Islet precursor cell (in vitro differentiated cells): ENCODE measurements at regions not wholly inside any gene's neighbourhood (a gene's known extent, or its start where the extent isn't known, plus 50 kb on each side); places are given as distances from the start of the nearest gene placed in this dataset.

Experiments
- DNase-seq: peaks from one replicate; pipeline ENCODE4 v3.0.0-alpha.2; 2018

DNA sequence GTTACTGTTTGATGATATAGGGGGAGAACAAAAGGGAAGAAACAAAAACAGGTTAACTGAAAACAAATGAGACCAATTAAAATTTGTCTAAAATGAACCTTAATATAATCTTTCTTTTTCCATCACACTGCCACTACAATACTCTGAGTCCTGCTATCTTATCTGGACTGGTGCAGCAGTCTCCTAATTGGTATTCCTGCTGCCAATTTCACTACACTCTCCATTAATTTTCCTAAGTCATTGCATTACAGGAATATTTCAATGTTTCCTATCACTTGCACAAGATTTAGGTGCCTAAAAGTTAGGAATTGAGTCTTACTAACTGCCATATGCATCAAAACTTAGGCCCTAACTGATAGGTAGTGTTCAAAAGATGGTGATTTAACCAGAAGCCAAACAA, 884.9 kb upstream of the MGAT4C start:
- DNase-seq, result no peak

DNA sequence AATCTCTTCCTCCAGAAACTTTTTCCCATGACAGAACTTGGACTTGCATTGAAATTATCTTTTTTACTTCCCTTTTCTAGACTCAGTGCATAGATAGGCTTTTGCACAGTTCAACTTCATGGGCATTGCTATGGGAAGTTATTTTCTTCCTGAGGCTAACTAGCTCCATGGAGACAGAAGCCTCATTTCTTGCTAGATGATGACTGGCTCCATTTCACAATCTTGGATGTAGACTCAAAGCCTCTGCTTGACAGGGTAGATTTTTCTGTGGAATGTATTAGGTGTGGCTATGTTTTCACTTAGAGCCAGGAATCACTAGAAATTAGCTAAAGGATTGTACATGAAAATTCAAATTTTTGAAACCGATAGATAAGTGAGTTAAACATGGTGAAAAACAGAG, 884.1 kb upstream of the MGAT4C start:
- DNase-seq, result no peak

DNA sequence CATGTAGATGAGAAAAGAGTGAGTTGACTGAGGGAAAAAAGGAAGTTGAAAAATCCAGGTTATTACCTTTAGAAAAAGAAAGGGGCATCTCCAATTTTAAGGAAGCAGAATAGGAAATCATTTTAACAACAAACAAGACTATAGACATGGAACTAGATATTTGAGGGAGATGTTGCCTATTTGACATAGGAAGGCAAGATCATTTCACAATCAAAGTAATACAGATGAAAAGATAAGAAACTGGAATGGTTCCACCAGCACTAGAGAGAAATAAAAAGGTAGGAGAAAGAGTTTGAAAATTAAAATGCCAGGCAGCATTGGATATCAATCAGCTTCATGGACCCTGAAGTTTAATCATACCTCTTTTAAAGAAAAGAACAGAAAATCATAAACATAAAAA, 881.0 kb upstream of the MGAT4C start:
- DNase-seq, result no peak

DNA sequence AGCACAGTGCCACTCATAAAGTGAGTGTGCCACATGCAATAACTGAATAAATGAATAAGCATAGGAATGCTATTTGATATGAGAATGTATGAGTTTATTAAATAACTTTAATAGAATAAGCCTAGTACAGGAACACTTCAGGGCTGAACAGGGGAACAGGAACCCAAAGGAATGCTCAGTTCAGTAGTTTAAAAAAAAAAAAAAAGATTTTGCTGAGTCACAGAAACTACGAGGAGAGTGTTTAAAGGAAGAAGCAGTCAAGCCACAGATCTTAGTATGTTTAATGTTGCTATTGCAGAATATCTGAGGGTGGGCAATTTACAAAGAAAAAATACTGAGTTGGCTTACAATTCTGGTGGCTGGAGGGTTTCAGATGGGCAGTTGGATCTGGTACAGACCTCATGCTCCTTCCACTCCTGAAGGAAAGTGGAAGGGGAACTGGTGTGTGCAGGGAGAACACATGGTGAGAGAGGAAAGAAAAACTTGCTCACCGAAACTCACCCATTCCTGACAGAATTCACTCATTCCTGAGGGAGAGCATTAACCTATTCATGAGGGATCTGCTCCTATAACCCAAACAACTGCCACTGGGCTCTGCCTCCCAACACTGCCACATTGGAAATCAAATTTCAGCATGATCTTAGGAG, 880.3 kb upstream of the MGAT4C start:
- no peak for DNase-seq

DNA sequence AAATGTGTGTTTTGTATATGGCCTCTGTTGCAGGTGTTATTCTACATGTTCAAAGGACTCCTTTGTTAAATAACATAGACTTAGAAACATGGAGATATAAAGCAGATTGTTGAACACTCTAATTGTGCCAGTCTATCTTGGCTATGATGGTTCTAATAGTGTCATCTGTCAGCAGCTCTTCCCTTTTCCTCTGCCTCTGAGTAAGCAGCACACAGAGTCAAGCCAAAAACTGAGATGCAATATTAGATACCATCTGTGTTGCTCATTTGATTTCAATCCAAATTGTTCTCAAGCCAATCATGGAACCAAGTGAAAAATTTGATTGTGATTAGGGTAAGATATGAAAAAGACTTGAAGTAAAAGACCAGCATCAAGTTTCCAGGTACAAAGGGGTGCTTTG, 871.1 kb upstream of the MGAT4C start:
- DNase-seq, result no peak

DNA sequence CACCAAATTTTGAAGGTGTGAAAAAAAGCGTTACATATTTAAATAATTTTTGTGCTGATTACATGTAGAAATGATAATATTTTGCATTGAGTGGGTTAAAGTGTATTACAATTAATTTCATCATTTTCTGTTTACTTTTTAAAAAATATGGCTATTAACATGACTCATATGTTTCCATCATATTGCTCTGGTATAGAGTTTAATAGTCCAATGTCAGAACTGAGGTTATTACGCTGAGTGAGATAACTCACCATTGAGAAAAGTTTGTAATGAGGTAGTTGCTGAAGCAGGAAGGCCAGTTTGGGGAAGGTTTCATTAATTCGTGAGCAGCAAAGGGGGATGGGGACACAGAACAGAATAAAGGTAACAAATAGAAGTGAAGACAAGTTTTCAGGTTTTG, 865.7 kb upstream of the MGAT4C start:
- no peak for DNase-seq

DNA sequence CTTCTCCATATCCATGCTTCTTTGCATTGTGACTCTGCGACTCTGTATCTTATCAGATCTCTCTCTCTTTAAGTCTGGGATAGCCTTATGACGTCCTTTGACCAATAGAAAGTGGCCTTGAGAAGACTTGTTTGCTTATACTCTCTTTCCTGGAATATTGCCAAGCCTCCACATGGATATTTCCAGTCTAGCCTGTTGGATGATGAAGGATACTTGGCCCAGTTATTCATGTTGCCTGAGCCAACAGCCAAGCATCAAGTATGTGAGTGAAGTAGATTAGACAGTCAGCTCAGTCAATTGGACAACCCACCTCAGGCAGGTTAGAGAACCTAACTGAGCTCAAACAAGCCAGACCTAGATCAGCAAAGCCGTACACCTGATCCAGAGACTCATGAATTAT, 864.2 kb upstream of the MGAT4C start:
- DNase-seq, result no peak

DNA sequence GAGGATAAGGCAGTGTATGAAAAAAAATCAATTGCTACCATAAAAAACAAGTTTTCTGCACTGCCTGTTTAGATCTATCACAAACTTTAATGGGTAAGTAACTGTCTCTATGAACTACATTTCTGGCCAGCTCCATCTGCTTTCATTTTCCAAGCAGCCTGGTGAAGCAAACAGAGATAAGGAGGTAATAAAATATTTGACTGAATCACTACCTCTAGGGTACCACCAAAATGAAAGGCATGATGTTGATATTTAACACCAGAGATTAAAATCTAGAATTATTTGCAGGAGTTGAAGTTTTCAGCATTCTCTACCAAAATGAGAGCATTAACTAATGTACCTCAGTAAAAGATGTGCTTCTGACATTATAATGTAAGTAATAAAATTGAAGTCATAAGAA, 863.5 kb upstream of the MGAT4C start:
- DNase-seq, result no peak

DNA sequence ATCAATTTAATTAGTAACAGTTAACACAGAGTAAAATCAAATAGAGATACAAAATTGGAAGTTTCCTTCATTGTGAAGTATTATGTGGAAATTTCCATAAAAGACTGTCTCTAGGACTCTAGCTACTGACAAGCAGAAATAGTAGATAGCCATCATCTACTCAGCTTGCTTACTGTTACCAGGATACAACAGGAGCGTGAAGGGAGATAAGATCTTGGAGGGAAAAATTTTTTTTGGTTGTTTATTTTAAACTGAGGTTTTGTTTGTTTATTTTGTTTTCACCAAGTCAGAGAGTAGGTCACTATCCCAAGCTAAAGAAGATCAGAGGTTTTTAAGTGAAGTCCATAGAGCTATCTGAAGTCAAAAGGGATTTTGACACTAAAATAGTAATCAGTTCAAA, 861.3 kb upstream of the MGAT4C start:
- DNase-seq, result no peak

DNA sequence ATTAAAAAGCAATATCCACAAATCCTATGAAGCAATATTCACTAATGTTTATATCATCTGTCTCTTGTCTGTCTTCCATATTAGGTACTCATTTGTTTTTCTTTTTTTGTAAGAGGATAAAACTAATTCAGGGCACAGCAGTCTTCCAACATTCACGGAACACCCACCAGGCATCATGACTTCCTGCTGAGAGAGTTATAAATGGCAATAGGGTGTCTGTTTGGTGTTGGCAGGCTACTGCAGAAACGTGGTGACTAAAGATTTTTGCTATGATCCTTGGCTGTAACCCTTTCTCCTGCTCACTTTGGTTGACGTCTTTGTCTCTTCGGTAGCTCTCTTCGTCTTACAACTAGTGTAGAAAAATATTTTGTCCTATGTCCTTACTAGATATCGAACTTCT, 860.6 kb upstream of the MGAT4C start:
- DNase-seq, result no peak

DNA sequence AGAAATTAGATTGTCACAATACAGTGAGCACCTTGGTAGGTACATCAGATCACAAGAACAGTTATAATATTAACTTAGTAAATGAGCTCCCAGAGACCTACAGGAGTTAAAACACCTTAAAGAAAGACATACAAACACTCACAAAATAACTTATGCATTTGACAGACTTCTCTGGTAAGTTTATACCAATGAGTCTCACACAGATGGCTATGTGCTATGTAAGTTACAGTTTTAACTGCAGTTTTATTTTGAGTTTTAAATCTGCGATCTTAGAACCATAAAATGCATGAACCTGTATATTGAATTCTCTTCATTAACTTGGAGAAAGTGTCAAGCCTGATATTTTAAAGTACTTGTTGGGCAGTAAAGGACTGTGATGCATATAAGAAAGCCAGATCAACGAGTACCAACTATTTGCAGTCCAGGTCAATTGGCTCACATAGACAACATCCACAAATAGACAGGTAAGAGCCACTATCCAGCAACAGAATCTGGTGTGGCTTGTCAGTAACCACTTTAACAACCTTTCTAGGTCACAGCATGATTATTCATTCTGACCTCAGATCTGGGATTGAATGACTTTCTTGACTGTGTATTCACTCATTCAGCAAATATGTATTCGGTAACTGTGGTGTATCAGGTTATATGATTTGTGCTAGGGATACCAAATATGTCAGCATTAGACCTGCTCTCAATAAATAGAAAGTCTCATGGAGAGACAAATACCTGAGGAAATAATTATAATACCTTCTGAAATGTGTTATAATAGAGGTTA, 856.6 kb upstream of the MGAT4C start:
- DNase-seq, result no peak

DNA sequence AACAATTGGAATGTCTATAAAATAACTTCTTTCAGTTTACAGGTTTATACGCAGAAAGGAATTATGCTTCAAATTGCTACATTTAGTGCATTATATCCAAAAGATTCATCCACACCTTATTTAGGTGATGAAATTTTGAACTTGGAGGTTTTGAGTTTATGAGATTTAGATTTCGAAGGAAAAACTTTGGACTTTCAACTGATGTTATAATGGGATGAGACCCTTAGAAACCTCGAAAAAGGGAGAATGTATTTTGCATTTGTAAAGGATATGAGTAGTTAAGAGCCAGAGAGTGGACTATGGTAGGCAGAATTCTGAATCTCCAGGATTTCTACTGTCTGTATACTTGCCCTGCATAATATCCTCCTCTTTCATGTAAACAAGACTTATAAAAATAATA, 851.6 kb upstream of the MGAT4C start:
- DNase-seq, result no peak

DNA sequence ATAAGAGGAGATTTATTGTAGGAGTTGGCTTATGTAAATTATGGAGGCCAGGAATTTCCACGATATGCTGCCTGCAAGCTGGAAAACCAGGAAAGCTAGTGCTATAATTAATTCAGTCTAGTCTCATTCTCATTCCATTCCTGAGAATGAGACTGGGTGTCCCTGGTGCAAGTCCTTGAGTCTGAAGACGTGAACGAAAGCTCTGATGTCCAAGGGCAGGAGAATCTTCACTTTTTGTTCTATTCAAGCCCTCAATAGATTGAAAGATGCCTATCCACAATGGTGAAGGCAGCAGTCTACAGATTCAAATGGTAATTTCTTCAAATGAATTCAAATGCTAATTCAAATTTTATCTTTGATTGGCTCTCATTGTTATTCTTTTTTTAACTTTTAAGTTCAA, 851.1 kb upstream of the MGAT4C start:
- no peak for DNase-seq

DNA sequence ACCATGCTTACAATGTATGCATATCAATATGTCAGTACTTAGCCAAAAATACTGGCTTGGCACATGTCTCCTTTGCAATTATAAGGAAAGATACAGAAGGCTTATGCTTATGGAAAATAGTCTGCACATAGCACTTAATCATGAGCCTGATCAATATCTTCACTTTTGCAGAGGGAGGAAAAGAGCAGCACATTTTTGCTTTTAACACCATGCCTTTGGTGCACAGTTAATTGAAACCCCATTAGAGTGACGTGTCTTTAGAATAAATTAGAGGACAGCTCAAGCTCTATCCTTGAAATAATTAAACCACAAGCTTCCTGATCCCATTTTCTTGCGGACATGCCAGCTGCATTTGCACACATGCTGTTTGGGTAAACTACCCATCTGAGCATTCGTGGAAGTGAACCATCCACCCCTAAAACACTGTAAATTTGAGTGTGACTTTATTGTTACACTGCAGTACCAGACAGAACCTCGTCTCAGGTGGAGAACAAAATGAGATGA, 839.9 kb upstream of the MGAT4C start:
- DNase-seq, result no peak

DNA sequence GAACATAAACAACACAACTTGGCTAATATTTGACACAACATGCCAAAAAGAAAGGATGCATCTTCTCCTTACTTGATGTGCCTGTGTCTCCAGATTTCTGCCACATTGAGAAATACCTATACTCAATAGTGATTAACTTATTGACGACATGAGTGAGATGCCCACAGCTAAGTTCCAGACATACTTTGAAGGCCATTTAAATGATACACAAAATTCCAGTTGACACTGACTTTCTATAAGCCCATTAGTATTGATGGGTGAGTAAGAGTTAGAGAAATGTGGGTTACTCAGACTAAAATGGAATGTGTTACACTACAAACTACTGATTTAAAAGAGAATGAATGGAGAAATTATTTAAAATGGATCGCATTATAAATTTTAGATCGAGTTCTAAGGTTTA, 838.2 kb upstream of the MGAT4C start:
- DNase-seq, result no peak

DNA sequence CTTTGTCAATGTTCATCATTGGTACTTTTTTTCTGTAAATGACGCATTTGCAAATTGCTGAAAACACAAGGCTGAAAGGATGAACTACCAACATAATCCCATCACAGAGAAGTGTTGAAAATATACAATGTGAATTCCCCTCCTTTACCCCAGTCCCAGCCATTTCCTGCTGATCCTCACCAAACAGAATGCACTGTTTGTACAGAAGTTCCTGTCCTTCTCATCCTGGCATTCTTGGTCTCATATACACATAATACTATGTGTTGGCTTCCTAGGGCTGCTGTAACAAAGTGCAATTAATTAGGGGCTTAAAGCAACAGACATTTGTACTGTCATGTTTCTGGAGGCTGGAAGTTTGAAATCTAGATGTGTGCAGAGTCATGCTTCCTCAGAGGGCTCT, 836.2 kb upstream of the MGAT4C start:
- DNase-seq, result no peak

DNA sequence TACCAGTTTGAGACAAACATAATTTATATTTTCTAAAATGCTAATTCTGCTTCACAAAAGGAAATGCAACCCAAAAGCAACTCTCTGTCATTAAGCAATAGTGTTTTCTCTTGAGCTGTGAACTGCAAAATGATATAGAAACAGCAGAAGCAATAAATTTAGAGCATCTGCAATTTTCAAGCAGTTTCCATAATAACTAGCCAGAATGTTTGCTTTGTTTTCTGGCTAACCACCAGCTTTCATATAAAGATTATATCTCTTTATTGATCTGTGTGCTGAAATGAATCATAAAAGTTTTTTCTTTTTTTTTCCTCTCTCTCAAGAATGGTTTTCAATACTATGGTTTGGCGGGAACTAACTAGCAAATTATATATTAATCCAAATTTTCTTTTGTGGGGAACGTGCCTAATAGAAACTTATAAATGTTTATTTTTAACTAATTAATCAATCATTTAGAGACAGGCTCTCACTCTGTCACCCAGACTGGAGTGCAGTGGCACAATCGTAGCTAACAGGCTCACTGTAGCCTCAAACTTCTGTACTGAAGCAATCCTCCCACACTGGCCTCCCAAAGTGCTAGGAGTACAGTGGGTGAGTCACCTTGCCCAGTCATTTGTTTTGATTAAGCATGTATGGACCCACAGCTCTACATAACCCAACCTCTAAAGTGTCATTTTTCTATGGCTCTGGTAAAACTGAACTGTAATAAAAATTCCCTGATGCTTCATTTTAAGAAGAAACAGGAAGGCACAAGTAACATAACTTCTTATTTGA, 830.1 kb upstream of the MGAT4C start:
- DNase-seq, result no peak

DNA sequence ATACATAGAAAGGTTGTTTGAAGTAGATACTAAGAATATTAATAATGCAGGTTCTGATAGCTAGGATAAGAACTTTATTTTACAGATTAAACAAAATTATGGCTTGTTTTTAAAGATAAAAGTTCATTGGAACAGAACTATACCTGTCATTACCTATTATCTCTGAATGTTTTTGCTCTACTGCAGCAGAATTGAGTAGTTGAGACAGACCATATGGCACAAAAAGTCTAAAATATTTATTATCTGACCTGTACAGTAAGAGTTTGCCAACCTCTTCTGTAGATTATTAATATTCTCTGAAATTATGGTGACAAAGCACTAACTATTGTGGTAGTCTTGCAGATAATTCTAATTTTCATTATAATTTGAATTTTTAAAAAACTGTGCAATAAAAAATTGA, 829.1 kb upstream of the MGAT4C start:
- DNase-seq, result no peak

DNA sequence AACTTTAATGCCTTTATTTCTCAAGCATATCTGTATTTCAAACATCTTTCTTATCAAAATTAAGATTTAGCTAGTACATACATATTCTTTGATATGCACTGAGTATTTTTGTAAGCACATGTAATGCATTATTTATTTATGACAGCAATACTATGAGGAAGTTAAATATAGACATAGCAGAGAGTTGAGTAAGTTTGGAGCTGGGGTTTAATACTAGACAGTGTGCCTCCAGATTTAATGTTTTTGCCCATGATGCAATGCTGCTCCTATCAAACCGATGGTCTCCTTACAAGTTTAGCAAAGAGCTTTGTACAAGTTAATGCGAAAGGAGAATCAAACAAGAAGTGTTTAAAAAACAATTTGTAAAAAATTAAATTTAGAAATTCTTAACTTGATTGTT, 826.6 kb upstream of the MGAT4C start:
- DNase-seq, result no peak

DNA sequence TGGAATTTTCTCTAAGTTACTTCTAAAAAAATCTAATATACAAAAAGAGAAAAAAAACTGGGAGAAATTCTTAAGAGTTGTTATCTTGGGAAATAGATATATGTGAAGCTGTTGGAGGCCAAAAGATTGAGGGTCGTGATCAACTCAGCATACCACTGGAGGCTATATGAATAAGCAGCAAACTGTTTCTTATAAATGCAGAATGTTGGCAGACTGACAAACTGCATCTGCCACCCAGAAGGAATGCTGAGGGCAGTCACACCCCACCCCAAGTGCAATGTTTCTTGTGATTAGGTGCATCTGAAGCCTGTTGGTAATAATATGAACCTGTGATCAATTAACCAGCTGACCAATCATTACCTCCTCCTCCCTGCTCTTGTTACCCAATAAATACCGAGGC, 818.6 kb upstream of the MGAT4C start:
- DNase-seq, result no peak

DNA sequence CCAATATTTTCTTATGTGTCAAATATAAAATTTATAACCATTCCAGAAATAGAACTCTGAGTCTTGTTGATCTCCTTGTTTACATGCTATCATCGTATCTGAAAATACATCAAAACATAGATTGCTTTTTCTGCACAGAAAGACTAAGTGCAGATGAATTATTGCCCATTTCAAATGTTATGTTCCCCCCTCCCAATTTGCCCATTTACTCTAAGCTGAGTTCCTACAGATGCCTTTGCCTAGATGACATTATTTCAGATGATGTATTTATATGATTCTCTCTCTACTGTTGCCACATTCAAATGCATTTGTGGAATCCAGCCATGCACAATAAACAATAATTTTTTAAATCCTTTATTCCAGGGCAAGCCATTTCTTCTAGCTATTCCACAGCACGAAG, 810.1 kb upstream of the MGAT4C start:
- DNase-seq, result no peak

DNA sequence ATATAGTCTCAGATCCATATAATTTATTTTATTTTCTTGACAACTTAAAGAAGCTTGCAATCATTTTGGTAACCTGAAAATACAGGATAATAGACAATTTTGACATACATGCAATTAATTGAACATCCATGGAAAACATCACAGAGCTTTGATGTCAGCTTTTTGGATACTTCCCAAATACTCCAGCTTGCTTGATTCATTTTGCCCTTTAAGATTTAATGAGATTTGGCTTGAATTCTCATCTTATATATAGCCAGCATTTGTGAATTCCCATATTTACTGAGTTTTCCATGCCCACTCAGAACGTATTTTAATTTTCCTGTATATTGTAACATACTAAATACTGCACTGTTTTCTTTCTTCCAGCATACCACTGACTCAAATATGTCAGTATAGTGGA, 803.0 kb upstream of the MGAT4C start:
- DNase-seq, result no peak

DNA sequence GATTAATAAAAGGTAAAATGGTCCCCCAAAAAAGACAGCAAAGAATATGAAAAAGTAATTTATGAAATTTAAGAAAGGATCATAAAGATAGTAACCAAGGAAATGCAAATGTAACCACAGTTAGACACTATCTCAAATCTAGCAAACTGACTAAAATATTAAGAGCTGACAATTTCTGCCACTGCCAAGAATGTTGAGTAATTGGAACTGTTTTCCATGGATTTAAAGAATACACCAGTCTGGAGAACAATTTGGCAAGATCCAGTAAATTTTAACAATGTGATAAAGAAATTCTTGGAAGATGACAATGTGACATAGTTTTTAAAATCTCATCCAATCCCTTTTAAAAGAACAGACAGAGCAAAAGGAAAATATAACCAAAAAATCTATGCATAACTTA, 798.0 kb upstream of the MGAT4C start:
- DNase-seq, result no peak

DNA sequence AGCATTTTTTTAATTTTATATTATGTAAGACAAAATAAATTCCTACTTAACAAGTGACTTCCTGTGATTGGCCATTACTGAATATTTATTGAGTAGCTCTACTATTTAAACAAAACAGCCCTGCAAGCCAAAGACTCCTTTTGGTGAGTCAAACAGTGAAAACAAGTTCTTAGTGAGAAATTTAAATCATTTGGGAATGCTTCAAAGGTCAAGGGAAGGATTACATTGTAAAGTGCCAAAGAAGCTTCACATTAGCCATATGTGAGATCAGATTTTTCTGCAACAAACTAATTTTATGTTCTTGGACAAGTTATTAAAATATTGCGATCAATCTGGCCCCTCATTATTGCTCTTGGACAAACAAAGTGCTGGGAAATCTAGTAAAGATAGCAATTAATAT, 795.4 kb upstream of the MGAT4C start:
- DNase-seq, result no peak
